Muscle of leg (tissue), 3 donors: ENCODE measurements at regions not wholly inside any gene's neighbourhood (a gene's known extent, or its start where the extent isn't known, plus 50 kb on each side); places are given as distances from the start of the nearest gene placed in this dataset.

Experiments
- DNase-seq: peaks from one replicate; pipeline ENCODE4 v3.0.0; 2013
- H3K27ac ChIP-seq: one replicate; pipeline ENCODE4 v1.5.1; 2013; ENCODE audit warnings: mild to moderate bottlenecking, low read length, control low read depth
- H3K27me3 ChIP-seq: one replicate; pipeline ENCODE4 v1.6.1; 2013; ENCODE audit warnings: low read length; ENCODE audit not compliant: control insufficient read depth, insufficient read depth
- H3K36me3 ChIP-seq: one replicate; pipeline ENCODE4 v1.6.1; 2013; ENCODE audit warnings: low read length; ENCODE audit not compliant: control insufficient read depth, insufficient read depth
- H3K4me1 ChIP-seq: one replicate; pipeline ENCODE4 v1.6.1; 2013; ENCODE audit warnings: low read length; ENCODE audit not compliant: control insufficient read depth, insufficient read depth
- H3K4me3 ChIP-seq: one replicate; pipeline ENCODE4 v1.5.1; 2013; ENCODE audit warnings: low read length, control low read depth
- H3K9me3 ChIP-seq: replicated peaks from 2 replicates; pipeline ENCODE4 v1.6.1; 2013; ENCODE audit warnings: low read depth, low read length; ENCODE audit not compliant: control insufficient read depth
- WGBS: methylation state at CpG from one replicate; pipeline ENCODE4 v1.1.5; 2013; ENCODE audit warnings: missing lambda C conversion rate; ENCODE audit not compliant: insufficient coverage; 5-methylcytosine and 5-hydroxymethylcytosine counted together

GRCh38 chr5:69035665-69036064, 58.1 kb upstream of the SLC30A5 start:
- Histone ChIP-seq H3K4me1 (no peaks in the 10 kb centered on the region), H3K9me3 (no peaks in the 10 kb centered on the region), H3K27ac (no peak overlapping the region), H3K36me3 (no peaks in the 10 kb centered on the region), H3K27me3 (no peaks in the 10 kb centered on the region), H3K4me3 (no peak overlapping the region)
- no peak for DNase-seq
- 100% methylated on average over 1 of the region's 4 CpGs for WGBS

- H3K4me1 ChIP-seq, result no peaks in the 10 kb centered on the region
- no peaks in the 10 kb centered on the region for H3K27me3 ChIP-seq
- no peaks in the 10 kb centered on the region for H3K36me3 ChIP-seq
- no peak overlapping the region for H3K27ac ChIP-seq
- WGBS, result 100% methylated on average over 3 of the region's 8 CpGs
- H3K4me3 ChIP-seq, result no peak overlapping the region
- DNase-seq, result no peak
- no peaks in the 10 kb centered on the region for H3K9me3 ChIP-seq
These were observed 55.3 kb upstream of the SLC30A5 start for GRCh38 chr5:69038539-69038938.

DNA sequence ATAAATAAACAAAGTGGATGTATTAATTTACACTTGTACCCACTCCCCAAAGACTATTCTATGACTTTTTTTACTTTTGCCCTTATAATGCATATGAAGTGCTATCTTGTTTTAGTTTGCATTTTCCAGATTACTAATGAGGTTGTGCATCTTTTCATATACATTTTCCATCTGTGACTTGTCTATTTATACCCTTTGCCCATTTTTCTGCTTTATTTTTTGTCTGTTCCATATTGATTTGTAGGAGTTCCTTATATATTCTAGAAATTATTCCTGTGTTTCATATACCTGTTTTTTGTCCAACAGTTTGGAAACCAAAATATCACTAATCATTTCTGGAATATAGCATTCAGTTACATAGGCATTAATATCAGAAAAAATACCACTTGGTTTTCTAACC, 54.0 kb upstream of the SLC30A5 start:
- H3K27ac ChIP-seq, result no peak overlapping the region

DNA sequence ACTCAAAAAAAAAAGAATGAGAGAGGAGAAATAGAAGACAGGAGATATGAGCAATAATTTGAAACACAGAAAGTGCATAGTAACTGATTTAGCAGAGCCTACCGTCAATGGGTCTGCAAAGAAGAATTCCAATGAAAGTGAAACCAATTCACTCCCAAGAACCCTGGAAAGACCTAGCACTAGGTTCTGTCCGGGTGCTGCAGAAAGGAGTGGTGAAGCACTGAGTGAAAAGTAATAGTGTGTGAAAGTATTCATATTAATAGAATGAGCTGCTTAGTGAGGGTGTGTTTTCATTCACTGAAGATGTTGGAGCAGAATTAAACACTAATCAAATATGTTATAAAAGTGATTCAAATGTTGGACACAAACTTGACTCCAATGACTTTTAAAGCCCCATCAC, 51.3 kb upstream of the SLC30A5 start:
- no peak overlapping the region for H3K27ac ChIP-seq
- H3K27me3 ChIP-seq, result no peaks in the 10 kb centered on the region

More for the DNA sequence above, 54.0 kb upstream of the SLC30A5 start:
- H3K4me3 ChIP-seq, result no peak overlapping the region
- DNase-seq, result no peak
- H3K27me3 ChIP-seq, result no peaks in the 10 kb centered on the region
- H3K9me3 ChIP-seq, result no peaks in the 10 kb centered on the region
- no peaks in the 10 kb centered on the region for H3K4me1 ChIP-seq
- no peaks in the 10 kb centered on the region for H3K36me3 ChIP-seq

DNA sequence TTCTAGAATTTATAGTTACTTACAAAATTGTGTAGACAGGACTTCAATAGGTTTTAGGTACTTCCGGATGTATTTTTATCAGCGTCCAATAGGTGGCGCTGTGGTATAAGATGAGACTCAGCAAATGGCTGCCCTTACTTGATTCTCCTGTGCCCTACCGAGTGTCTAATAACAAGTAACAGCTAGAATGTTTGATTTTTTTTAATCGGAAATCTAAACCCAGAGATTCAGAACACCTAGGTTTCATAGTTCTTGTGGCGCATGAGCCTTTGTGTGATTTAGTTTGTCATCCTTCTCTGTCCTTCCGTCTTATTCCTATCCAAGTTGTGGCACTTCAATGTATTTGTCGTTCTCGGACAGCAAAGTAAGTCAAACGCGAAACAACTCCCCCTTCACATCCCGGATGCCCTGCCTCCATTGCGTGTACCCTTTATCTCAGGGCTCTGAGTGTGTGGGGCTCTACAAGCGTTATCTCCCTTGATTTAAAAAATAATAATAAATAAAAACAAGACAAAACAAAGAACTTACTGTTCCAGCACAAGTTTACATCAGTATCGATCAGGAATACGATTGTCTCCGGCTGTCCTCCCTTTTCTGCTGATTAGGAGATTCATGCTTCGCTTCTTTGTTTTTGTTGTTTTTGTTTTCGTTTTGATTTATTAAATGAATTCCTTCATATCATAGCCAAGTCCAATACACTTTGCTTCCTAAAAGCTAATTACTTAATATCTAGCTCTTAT, 50.7 kb upstream of the SLC30A5 start:
- no peaks in the 10 kb centered on the region for H3K27me3 ChIP-seq
- peak overlapping the region; percentile 72 for H3K27ac ChIP-seq
- H3K9me3 ChIP-seq, result no peaks in the 10 kb centered on the region
- H3K36me3 ChIP-seq, result no peaks in the 10 kb centered on the region
- 0% methylated on average over 1 of the region's 19 CpGs for WGBS
- H3K4me1 ChIP-seq, result no peaks in the 10 kb centered on the region
- peak; percentile 95 for DNase-seq
- H3K4me3 ChIP-seq, result peak overlapping the region; percentile 40

More for the DNA sequence above, 51.3 kb upstream of the SLC30A5 start:
- Histone ChIP-seq H3K36me3 (no peaks in the 10 kb centered on the region), H3K4me3 (no peak overlapping the region), H3K4me1 (no peaks in the 10 kb centered on the region), H3K9me3 (no peaks in the 10 kb centered on the region)
- no CpG with 5 or more reads among the region's 2 CpGs for WGBS
- DNase-seq, result no peak

GRCh38 chr5:69043655-69043996, 50.2 kb upstream of the SLC30A5 start:
- WGBS, result no CpG with 5 or more reads among the region's 2 CpGs
- DNase-seq, result peak; percentile 30
- no peak overlapping the region for H3K4me3 ChIP-seq
- no peak overlapping the region for H3K27ac ChIP-seq
- no peaks in the 10 kb centered on the region for H3K9me3 ChIP-seq
- H3K27me3 ChIP-seq, result no peaks in the 10 kb centered on the region
- no peaks in the 10 kb centered on the region for H3K36me3 ChIP-seq
- H3K4me1 ChIP-seq, result no peaks in the 10 kb centered on the region
